Muscle of back (tissue), 3 donors: ENCODE measurements at regions not wholly inside any gene's neighbourhood (a gene's known extent, or its start where the extent isn't known, plus 50 kb on each side); places are given as distances from the start of the nearest gene placed in this dataset.
A peak's percentile ranks its signal among the peaks of the same experiment; 100 is the strongest.
"Not testable (repeated sequence)": the region's sequence is repeated elsewhere in the genome, so short reads cannot be mapped to it uniquely, and the experiment has no call there.

Experiments used
- DNase-seq, 3 donors: peaks; one replicate each; pipeline versions ENCODE4 v3.0.0 to v3.0.0-alpha.2; 2013

- DNase-seq = peak in 1 of 3 donors; percentile 55
Observed at GRCh38 chr16:85523602-85524364, 89.3 kb upstream of the GSE1 start.

GRCh38 chr16:85524365-85524629 is 88.8 kb upstream of the GSE1 start:
- DNase-seq = no peak

DNA sequence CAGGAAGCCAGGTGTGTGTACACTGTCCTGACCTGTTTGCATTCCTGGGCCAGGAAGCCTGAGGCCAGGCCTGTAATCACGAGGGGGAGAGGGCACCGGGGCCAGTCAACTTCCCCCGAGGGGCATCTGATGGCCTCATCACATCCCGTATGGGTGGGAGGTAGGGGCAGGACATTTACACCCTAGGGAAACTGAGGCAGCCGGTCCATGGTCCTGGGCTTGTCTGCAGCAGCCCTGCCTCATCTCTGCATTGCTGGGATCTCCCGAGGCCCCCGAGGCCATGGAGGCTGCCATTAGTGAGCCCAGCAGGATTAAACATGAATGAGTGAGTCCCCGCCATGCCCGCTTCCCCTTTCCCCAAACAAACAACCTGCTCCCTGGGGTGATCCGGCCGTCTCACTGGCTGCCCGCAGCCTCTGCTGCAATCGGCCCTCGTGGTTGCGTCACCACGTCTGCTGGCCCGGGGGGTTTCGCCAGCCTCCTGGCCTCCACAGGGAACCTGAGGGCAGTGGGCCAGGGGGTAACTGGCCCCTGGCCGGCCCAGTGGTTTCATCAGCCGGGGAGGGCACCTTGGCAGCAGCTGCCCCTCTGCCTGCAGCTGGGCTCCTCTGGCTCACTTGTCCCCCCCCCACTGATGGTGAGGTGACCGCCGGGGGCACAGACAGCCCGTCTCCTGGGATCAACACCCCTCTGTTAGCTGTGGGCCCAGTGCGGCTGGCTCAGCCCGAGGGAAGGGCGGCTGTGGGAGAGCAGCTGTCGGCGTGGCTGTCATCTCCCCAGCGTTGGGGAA is 88.3 kb upstream of the GSE1 start:
- DNase-seq = peak in 1 of 3 donors; percentile 38

GRCh38 chr16:85525420-85526184 is 87.5 kb upstream of the GSE1 start:
- DNase-seq = no peak

DNA sequence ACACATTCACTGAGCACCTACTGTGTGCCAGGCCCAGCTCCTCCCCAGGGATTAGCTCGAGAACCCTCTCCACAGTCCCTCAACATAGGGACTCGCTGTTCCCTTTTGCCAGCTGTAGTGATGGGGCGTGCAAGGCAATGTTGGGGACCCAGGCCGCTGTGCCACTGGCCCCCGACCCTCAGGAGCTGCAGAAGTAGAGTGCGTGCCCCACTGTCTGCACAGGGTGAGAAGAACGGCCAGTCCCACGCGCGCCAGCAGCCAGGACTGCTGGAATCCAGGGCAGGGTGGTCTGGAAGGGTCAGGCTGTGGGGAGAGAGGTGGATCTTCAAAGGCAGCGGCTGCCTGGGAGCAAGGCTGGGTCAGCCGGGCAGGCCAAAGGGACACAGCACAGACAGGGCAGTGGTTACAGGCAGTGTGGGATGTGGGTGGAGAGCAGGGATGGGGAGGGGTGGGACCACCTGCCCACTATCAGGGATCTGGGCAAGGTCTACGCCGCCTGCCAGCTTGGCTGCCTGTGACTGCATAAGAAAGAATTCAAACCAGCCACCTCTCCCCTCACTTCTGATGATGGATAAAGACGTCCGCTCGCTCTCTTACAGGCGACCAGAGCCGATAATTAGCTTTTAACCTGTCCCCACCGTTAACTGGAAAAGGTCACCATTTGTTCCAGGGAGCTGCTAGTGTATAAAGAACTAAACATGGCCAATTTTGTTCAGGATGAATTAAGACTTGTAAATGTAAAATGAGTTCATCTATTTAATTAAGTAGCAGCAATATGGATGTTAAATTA is 86.7 kb upstream of the GSE1 start:
- no peak for DNase-seq

DNA sequence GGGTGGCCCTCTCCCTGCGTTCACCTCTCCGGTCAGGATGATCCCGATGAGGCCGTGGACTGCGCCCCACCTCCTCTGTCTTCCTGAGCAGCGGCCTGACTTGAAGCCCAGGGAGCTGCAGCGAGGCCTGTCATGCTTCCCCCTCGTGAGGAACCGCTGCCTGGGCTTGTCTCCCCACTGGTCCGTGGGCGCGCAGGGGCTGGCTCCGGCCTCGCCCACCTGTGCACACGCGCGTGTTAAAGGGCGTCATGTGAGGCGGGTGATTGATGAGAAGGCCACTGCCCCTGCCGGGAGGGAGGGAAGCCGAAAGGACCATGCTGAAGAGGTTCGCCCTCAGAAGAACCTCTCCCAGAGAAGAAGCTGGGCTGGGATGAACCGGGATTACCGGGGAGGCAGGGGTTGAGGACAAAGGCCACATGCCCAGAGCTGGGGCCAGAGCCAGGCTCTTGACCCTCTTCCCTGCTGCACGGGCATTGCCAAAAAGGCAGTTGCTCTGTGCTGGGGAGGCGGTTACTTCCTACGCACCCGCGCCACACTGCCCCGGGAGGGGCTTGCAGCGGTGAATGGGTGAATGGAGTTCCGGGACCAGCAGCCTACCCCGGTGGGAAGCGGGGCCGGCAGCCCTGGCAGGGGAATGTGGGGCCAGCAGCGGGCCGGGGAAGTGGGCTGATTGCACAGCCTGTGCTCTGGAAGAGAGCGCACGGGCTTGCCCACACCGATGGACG is 85.9 kb upstream of the GSE1 start:
- DNase-seq = no peak

- no peak for DNase-seq
Observed at GRCh38 chr16:85527767-85528297, 85.3 kb upstream of the GSE1 start.

- DNase-seq = no peak
Observed at GRCh38 chr16:85528528-85529387, 84.4 kb upstream of the GSE1 start.

DNA sequence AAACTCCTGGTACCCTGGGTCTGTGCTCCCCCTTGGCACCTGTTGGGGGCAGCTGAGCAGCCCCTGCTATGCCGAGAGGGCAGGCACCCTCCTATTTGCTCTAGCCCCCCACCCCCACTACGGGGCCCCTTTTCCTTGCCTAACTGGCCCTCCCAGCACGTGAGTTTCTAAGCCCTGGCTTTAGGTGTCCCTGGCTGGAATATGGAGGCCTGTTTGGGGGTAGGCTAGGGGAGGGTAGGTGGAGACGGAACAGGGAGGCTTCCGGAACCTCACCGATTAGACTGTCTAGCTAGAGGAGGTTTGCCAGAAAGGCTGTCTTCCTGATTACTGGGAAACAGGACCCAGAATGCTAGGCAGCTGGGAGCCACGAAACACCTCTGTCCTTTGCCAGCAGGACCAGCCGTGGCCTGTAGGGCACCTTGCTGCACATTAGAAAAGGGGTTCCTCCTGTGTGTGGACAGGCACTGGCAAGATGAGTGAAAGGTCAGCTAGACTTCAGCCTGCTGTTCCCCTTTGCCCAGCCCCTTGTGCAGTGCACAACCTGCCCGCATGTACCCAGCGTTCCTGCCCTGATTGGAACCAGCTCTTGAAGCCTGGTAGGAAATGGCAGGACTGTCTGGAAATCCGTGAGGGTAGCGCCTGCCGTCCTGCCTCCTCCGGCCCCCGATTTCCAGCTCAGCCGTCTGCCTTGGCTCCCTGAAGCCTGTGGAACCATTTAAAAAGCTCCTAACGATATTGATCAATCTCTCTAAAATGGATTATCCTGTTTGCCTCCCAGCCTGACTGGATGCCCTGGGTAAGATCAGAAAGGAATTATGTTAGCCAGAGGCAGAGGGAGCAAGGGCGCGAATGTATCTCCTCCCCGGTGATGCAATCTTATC is 83.4 kb upstream of the GSE1 start:
- DNase-seq = no peak

- DNase-seq = no peak
Observed at GRCh38 chr16:85530370-85530739, 82.8 kb upstream of the GSE1 start.

DNA sequence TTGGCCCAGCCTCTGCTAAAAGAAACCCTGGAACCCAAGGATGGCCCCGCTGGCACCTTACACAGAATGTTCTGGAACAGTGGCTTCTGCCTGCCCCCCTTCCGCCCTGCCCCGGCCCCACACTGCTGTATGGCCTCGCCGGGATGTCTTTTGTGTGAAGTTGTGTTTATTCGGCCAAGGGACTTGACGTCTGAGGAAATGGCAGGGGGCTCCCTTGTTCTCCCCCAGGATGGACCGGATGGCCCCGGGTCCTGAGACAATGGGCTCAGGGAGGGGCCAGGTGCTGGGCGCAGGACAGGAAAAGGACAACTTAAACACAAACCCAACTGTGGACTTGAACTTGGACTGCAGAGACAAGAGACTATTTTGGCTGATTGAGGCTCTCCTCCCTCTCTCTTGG is 81.6 kb upstream of the GSE1 start:
- DNase-seq = no peak

GRCh38 chr16:85532147-85532546 is 81.0 kb upstream of the GSE1 start:
- DNase-seq = no peak

DNA sequence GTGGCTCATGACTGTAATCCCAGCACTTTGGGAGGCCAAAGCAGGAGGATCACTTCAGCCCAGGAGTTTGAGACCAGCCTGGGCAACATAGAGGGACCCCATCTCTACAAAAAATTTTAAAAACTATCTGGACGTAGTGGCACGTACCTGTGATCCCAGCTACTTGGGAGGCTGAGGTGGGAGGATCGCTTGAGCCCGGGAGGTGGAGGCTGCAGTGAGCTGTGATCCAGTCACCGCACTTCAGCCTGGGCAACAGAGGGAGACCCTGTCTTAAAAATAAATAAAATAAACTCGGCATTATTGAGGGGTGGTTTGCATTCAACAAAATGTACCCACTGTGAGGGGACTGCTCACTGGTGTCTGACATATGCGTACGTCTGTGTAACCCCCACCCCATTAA is 79.5 kb upstream of the GSE1 start:
- DNase-seq = not testable (repeated sequence)

DNA sequence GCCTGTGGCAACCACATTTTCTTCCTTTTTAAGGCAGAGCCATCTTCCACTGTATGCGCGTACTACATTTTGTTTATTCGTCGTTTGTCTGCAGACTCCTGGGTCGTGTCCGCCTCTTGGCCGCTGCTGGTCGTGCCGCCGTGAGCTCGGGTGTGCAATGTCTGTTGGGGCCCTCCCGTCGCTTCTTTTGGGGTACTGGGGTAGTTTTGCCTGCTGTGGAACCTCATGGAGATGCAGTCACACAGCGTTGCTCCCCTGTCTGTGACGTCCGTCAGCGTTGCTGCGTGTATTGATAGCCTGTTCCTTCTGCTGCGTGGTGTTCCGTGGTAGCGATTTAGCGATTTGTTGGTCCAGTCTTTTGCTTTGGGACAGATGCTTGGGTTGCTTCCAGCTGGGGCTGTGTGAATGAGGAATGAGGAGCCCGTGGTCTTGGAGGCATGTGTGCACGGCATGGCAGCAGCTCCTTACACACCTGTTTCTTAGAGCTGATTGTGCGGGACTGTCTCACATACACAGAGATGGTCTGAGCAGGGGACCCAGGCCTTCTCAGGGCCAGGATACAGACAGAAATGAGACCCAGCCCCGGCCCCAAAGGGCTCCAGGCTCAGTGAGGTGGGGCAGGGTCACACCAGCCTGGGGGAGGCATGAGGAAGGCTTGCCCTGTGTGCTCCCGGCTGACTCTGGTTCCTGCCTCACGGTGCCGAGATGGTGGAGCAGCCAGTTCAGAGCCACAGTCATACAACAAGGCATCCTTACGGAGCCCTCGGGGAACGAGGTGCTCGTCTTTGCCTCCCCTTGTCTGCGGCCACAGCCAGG is 78.4 kb upstream of the GSE1 start:
- no peak for DNase-seq

- no peak for DNase-seq
Observed at GRCh38 chr16:85535352-85536072, 77.6 kb upstream of the GSE1 start.

- DNase-seq = peak in 1 of 3 donors; percentile 60
Observed at GRCh38 chr16:85536073-85536410, 77.1 kb upstream of the GSE1 start.
